Stimulated activated CD4-positive, alpha-beta T cell treated with anti-CD3 and anti-CD28 coated beads, TNF-alpha, amount 100 ng/mL, for 1 hour (primary cell): ENCODE measurements at regions not wholly inside any gene's neighbourhood (a gene's known extent, or its start where the extent isn't known, plus 50 kb on each side); places are given as distances from the start of the nearest gene placed in this dataset.
"Not testable (repeated sequence)": the region's sequence is repeated elsewhere in the genome, so short reads cannot be mapped to it uniquely, and the experiment has no call there.

Experiments used
- DNase-seq, 3 donors: peaks; one replicate each; pipeline ENCODE4 v3.0.0-alpha.2; 2020; ENCODE audit warnings: low read depth in 3 of 3, low spot score in 1 of 3

DNA sequence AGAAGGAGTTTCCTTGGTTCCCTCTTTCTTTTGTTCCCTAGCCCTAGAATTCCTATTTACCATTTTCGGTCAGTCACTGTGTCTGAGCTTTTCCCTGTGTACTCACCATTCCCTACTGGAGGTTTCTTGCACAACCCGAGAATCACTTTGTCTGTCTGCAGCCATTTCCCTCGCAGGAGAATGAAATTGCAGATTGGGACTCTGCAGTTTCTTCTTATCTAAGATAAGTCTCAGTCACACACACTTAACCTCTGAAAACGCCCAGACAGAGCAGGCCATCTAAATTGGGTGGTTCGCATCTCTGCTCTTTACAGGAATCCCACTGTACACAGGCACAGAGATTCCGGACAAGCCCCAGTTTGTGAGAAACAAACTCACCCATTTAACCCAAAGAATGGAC lies 58.6 kb upstream of the CNTNAP2 start:
- DNase-seq: no peak

GRCh38 chr7:146054909-146055308 lies 61.7 kb upstream of the CNTNAP2 start:
- DNase-seq: no peak

DNA sequence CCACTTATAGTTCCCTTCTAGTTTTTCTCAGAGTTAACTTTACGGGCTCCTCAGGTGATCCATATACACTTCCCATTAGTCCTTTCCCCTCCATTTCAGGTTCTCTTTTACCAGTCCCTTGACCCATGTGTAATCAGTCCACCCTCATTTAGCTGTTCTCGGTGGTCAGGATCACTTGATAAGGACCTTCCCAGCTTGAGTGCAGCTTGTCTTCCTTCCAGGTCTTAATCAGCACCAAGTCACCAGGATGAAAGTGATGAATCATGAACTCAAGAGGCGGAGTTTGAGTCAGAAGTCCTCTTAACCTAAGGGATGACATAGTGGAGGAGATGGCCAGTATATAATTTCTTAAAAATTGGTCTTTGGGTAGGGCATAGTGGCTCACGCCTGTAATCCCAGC lies 63.1 kb upstream of the CNTNAP2 start:
- no peak for DNase-seq

GRCh38 chr7:146043310-146043709 lies 73.3 kb upstream of the CNTNAP2 start:
- DNase-seq: not testable (repeated sequence)

DNA sequence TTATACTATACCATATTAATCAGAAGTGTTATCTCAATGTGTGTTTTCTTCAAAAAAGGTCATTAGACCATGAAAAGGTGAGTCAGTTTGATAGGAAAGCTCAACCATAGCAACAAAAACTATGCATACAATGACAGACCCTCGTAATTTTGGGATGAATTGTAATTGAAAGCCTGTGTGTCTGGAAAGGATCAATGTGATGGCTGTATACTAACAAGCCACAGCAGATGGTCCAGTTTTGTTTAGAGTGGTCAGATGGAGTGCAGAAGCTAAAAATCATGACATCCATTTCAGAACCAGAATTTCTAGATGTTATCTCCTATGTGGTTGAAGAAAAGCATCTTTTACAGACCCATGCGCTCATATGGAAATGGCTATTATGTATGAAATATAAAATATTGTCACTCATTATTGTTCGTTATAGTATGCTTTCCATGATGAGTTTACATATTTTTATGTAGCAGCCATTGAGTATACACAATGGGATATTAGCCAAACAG lies 88.3 kb upstream of the CNTNAP2 start:
- DNase-seq: no peak

DNA sequence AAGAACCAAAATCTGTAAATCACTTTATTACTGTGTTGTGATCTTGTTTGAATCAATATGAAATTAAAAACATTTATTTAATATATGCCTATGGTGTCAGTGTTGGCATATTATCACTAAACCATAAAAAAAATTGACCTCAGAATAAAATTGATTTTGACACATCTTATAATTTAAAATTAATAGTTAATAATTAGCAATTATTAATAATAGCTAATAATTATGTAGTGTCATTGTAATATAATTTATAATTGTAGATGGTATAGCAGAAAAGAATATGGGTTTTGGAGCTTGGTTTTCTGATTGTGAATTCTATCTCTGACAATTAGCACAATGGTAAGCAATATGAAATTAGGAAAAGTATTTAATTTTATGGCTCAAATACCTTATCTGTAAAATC lies 89.4 kb upstream of the CNTNAP2 start:
- DNase-seq: no peak

DNA sequence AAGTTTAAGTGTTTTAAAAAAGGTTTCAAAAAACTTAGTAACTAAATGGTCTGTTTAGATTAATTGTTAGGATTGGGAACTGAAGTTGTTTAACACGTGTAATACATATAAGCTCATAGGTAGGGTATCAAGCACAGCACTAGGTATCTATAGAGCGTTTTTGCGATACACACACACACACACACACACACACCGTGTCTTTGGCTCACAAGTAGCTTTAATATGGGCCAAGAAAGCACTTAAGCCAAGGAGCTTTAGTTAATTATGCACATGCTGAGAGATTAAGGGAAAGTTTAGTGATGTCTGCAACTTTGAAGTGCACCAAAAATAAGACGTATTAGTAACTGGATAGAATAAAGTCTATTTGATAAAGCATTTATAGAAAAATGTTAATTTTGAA lies 93.8 kb upstream of the CNTNAP2 start:
- DNase-seq: no peak

DNA sequence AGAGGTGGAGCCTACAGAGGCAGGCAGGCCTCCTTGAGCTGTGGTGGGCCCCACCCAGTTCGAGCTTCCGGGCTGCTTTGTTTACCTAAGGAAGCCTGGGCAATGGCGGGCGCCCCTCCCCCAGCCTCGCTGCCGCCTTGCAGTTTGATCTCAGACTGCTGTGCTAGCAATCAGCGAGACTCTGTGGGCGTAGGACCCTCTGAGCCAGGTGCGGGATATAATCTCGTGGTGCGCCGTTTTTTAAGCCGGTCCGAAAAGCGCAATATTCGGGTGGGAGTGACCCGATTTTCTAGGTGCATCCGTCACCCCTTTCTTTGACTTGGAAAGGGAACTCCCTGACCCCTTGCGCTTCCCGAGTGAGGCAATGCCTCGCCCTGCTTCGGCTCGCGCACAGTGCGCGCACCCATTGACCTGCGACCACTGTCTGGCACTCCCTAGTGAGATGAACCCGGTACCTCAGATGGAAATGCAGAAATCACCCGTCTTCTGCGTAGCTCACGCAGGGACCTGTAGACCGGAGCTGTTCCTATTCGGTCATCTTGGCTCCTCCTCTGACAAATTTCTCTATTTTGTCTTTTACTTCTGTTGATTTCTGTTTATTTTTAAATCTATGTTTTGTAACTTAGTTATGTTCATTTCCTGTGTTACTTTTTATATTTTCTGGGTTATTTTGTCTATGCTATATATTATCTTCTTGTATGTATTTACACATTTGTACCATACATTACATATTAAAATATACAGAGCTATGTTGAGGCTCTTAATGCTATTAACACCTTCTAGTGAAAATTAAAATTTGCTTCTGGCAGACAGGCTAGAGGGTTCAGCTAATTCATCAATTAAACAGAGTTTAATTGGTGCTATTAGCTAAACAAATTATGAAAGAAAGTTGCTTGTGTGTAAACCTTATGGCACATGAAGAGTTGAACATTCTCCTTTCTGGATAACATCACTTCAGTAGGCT lies 97.3 kb upstream of the CNTNAP2 start:
- DNase-seq: not testable (repeated sequence)

DNA sequence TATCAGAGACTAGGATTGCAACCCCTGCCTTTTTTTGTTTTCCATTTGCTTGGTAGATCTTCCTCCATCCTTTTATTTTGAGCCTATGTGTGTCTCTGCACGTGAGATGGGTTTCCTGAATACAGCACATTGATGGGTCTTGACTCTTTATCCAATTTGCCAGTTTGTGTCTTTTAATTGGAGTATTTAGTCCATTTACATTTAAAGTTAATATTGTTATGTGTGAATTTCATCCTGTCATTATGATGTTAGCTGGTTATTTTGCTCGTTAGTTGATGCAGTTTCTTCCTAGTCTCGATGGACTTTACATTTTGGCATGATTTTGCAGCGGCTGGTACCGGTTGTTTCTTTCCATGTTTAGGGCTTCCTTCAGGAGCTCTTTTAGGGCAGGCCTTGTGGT lies 99.2 kb upstream of the CNTNAP2 start:
- DNase-seq: not testable (repeated sequence)

- DNase-seq: not testable (repeated sequence)
Measured at GRCh38 chr7:146014154-146014553, 102.4 kb upstream of the CNTNAP2 start.

- no peak for DNase-seq
Measured at GRCh38 chr7:146008293-146008692, 108.3 kb upstream of the CNTNAP2 start.

- DNase-seq: no peak
Measured at GRCh38 chr7:146004805-146005204, 111.8 kb upstream of the CNTNAP2 start.

GRCh38 chr7:146002431-146003078 lies 114.0 kb upstream of the CNTNAP2 start:
- no peak for DNase-seq

DNA sequence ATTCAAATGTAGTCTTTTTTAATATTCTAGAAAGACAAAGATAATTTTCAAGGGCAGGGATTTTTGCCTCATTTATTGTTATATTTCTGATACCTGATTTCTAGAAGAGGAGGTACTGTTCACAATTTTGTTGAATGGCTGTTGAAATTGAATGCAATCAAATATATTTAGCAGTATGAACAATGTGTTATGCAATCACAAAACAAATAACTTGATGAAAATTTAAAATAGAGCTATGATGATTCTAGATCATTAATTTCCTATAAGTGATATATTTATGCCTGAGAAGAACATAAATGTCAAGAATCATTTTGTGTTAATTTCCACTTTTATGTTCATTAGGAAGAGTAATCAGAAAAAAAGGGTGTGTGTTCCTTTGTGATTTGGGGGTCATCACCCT lies 114.6 kb upstream of the CNTNAP2 start:
- no peak for DNase-seq

DNA sequence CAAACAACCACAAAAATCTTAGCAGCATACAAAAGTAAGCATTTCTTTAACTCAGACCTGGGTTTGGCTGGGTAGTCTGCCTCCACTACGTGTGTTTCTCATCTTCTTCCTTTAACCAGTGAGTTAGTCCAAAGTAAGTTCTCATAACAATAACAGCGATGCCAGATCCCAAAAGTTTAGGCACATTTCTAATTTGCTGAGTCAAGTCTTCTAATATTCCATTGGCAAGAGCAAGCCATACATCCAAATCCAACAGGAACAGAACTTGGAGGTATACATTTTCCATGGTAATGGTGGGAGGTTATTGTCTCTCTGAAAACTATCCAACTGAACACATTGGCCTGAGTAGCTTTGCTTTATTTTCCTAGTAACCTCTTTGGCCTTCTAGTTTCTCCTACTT lies 115.7 kb upstream of the CNTNAP2 start:
- no peak for DNase-seq

- DNase-seq: no peak
Measured at GRCh38 chr7:145989469-145989868, 127.1 kb upstream of the CNTNAP2 start.

DNA sequence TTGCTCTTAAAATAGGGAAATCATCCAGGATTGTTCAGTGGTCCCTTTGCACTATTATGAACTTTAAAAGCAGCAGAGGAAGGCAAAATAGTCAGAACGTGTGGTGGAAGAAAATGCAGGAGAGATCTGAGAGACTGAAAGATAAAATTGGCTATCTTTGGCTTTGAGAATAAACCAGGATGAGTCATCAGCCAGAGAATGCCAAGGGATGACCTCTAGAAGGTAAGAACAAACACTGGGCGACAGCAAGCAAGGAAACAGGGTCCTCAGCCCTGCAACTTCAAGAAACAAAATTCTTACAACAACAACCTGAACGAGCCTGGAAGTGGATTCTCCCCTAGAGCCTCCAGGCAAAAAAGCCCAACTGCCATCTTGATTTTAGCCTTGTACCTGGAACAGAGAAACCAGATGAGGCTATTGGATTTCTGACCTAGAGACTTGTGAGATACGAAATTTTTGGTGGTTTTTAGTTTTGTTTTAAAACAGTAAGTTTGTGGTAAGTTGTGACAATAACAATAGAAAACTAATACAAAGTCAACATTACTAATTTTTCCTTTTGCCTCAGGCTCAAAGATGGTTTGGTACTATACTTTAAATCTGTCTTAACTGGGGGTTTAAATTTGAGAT lies 130.2 kb upstream of the CNTNAP2 start:
- no peak for DNase-seq

DNA sequence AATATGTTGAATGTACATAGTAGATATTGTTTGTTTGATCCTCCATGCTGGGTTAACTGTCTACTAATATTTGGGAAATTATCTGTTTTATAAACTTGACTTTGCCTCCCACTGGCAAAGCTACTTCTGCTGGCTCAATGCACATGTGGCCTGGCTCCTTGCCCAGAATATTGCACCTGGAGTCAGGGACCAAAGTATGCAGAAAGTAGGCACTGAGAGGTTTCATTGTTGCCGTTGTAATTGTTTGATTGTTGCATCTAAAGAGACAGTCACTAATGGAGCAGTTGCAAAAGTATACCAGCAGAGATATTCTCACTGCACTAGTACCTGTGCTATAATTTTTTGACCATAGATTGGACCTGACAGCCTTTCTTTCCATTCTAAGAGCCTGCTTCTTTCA lies 137.8 kb upstream of the CNTNAP2 start:
- no peak for DNase-seq

DNA sequence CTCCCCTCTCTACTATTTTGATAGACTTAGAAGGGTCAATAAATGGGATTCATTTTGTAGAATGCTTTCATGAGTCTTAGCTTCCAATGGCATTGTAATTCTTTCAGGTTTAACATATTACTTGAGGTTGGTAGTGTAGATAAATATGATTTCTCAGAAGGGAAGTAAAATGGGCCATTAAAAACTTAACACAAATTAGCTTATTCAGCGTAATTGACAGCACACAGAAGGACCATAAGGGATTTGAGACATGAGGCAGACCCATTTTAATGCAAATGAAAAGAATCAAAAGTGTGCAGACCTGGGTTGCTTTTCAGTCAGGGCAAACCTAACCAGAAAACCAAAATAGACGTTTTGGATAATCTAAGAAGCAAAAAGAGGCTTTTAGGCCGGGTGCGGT lies 156.6 kb upstream of the CNTNAP2 start:
- DNase-seq: no peak

- DNase-seq: no peak
Measured at GRCh38 chr7:145957160-145957890, 159.3 kb upstream of the CNTNAP2 start.

- no peak for DNase-seq
Measured at GRCh38 chr7:145951566-145951965, 165.0 kb upstream of the CNTNAP2 start.
